Activated CD8-positive, alpha-beta memory T cell treated with anti-CD3 and anti-CD28 coated beads, Interleukin-2, amount 10 ng/mL, durations not matched to agents 7 days and 5 days (primary cell): ENCODE measurements at regions not wholly inside any gene's neighbourhood (a gene's known extent, or its start where the extent isn't known, plus 50 kb on each side); places are given as distances from the start of the nearest gene placed in this dataset.
"Not testable (repeated sequence)": the region's sequence is repeated elsewhere in the genome, so short reads cannot be mapped to it uniquely, and the experiment has no call there.

ENCODE experiments used
- ATAC-seq: fragments of 150-1000 bp; cut with Tn5 transposase; one replicate; pipeline ENCODE4 v1.10.0; 2021; ENCODE audit warnings: moderate library complexity
- CTCF ChIA-PET: fragments of 350-600 bp; sonication (Branson Sonifier 250); formaldehyde crosslinking; loops from one replicate; lab custom pipeline; 2021; ENCODE audit warnings: antibody characterized with exemption; lab: Charles Lee
- DNase-seq: peaks from one replicate; pipeline ENCODE4 v3.0.0-alpha.2; 2020
- H3K27ac Mint-ChIP-seq: one replicate; pipeline ENCODE4 v1.8.0; 2021; ENCODE audit warnings: mild to moderate bottlenecking, mixed read lengths
- H3K27me3 Mint-ChIP-seq: one replicate; pipeline ENCODE4 v1.8.0; 2021; ENCODE audit warnings: mixed read lengths
- H3K36me3 Mint-ChIP-seq: one replicate; pipeline ENCODE4 v1.8.0; 2021; ENCODE audit warnings: mild to moderate bottlenecking, mixed read lengths
- H3K4me1 Mint-ChIP-seq: one replicate; pipeline ENCODE4 v1.8.0; 2021; ENCODE audit warnings: mixed read lengths
- H3K4me3 Mint-ChIP-seq: one replicate; pipeline ENCODE4 v1.8.0; 2021; ENCODE audit warnings: mild to moderate bottlenecking, moderate library complexity, mixed read lengths
- H3K9me3 Mint-ChIP-seq: one replicate; pipeline ENCODE4 v1.8.0; 2022; ENCODE audit warnings: low read depth, mixed read lengths

DNA sequence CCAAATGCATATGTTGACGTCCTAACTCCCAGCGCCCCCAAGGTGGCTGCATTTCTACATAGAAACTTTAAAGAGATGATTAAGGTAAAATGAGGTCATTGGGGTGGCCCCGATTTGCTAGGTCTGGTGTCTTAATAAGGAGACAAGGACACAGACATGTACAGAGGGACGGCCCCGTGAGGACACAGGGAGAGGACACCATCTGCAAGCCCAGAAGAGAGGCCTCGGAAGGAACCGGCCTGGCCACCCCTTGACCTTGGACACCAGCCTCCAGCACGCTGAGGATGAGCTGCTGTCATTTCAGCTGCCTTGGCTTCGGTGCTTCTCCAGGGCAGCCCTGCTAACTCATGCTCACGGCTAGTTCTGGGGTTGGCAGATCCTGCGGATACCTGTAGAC is 73.2 kb downstream of the MRPL36 start:
- DNase-seq (peak; percentile 33), ATAC-seq (no peak)
- Mint-ChIP-seq H3K4me3 (no peak overlapping the region), H3K27ac (no peak overlapping the region), H3K27me3 (peaks cover 5% of the 10 kb centered on the region), H3K9me3 (no peaks in the 10 kb centered on the region), H3K4me1 (no peaks in the 10 kb centered on the region), H3K36me3 (no peaks in the 10 kb centered on the region)
- CTCF ChIA-PET: no interaction called here

DNA sequence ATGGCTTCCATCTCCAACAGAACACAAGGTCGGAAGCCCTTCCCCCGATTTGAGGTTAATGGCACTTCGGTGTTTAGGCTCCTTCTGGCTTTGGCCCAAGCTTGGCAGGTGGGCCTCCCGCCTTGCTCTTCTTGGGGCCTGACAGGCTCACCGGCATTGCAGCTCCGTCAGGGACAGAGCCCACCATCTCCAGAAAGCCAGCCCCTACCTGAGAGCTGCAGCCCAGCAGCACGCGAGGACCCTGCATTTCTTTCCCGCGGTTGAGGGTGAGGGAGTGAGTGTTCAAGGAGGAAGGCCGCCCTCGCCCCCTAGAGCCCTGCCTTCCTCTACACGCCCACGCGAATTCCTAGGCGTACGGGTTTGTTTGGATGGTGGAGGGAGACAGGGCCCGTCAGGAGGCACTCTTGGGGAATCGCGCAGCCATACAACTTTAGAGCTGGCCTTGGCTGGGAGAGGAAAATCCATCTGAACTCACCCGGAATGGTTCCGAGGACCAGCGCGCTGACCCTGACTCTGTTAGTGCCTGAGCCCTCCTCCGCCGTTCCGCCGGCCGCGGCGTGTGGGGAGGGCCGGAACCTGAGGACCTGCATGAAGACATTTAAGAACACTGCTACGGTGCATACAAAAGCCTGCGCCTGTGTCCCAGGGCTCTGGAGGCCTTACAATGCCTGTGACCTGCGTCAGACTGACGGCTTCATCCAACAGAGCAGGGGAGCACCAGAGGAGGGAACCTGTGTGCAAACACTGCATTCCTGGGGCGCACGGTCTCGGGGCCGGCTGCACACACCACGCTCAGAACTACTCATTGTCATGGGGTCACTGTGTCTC is 73.8 kb downstream of the MRPL36 start:
- peak; percentile 35 for DNase-seq

DNA sequence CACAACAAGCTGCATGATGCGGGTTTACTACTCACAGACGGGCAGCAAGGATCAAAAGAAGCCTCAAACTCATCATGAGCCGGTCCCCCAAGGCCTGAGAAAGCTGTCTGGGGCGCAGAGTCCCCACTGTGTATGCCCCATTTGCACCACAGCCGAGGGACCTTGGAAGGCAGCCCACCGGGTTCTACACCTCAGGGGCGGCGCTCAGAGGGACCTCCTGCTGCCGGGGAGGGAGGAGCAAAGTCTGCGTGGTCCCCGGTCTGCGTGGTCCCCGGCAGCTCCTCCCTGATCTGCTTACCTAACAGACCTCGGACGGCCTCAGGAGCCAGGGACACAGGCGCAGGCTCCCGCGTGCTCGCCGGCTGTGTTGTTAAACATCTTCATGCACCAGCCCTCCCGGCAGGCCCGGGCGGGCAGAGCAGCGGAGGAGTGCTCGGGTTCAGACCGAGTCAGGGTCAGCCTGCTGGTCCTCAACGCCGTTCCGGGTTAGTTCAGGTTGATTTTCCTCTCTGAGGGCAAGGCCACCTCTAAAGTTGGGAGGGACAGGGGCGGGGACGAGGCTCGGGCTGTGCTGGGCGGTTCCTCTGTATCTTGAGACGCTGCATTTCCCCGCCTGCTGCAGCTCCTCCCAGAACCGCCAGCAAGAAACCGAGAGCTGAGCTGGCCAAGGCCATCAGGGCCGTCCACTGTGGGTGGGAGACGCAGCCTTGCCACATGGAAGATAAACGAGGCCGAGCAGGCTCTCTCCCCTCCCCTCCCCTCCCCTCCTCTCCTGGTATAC is 74.6 kb downstream of the MRPL36 start:
- no peak overlapping the region for H3K27ac Mint-ChIP-seq
- peak overlapping the region; percentile 52 for H3K4me3 Mint-ChIP-seq
- H3K9me3 Mint-ChIP-seq: no peaks in the 10 kb centered on the region
- peak; percentile 80 for ATAC-seq
- H3K4me1 Mint-ChIP-seq: no peaks in the 10 kb centered on the region
- peaks cover 13% of the 10 kb centered on the region for H3K27me3 Mint-ChIP-seq
- DNase-seq: peak; percentile 38
- CTCF ChIA-PET: no interaction called here
- H3K36me3 Mint-ChIP-seq: no peaks in the 10 kb centered on the region

More for the DNA sequence above, 73.8 kb downstream of the MRPL36 start:
- H3K9me3 Mint-ChIP-seq: no peaks in the 10 kb centered on the region
- no peaks in the 10 kb centered on the region for H3K36me3 Mint-ChIP-seq
- CTCF ChIA-PET: no interaction called here
- no peak for ATAC-seq
- H3K27me3 Mint-ChIP-seq: peaks cover 6% of the 10 kb centered on the region
- no peak overlapping the region for H3K27ac Mint-ChIP-seq
- H3K4me1 Mint-ChIP-seq: no peaks in the 10 kb centered on the region
- H3K4me3 Mint-ChIP-seq: peak overlapping the region; percentile 52

DNA sequence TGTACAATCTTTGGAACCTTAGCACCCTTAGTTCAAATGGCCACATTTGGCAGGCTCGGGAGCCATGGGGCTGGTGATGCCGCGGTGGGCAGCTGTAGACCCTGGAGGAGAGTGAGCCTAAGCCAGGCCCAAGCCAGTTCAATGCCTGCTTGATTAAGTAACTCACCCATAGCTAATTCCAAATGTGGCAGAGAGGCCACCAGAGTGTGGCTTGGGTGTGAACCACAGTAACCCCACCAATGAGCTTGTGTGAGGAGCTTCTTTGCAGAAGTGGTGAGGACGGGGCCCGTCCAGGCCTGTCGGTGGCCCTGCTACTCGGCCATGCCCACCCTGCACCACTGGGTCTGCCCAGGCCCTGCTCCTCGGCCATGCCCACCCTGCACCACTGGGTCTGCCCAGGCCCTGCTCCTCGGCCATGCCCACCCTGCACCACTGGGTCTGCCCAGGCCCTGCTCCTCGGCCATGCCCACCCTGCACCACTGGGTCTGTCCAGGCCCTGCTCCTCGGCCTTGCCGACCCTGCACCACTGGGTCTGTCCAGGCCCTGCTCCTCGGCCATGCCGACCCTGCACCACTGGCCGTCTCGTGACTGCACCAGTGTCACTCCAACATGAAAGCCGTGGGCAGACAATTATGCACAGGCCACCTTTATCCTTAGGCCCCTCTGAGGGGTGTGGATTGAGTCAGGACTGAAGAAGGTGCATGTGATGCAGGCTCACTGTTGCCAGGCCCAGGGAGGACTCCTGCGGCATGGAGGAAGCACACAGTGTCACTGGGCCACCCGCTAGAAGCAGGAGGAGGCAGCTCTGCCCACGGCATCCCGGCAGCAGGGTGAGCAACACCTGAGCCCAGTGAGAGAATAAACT is 75.4 kb downstream of the MRPL36 start:
- Mint-ChIP-seq H3K4me1 (no peaks in the 10 kb centered on the region), H3K27ac (no peak overlapping the region), H3K36me3 (no peaks in the 10 kb centered on the region), H3K4me3 (no peak overlapping the region), H3K27me3 (peaks cover 13% of the 10 kb centered on the region), H3K9me3 (peaks cover 2% of the 10 kb centered on the region)
- DNase-seq: no peak
- CTCF ChIA-PET: no interaction called here
- no peak for ATAC-seq

DNA sequence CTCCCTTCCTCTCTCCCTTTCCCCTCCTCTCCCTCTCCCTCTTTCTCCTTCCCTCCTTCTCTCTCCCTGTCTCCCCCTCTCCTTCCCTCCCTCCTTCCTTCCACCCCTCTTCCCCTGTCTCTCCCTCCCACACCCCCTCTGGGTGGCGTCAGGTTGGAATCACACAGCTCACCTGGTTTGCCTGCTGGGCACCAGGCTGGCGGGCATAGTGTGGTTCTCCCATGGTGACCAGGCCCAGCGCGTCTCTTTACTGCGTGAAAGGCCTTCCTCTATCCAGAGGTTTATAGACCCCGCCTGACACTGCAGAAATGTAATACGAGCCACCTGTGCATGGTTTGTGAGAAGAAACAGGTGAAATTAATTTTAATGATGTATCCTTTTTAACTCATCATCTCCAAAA is 76.2 kb downstream of the MRPL36 start:
- Mint-ChIP-seq H3K9me3 (peaks cover 8% of the 10 kb centered on the region), H3K27me3 (peaks cover 13% of the 10 kb centered on the region), H3K27ac (no peak overlapping the region), H3K4me3 (no peak overlapping the region), H3K36me3 (no peaks in the 10 kb centered on the region), H3K4me1 (no peaks in the 10 kb centered on the region)
- DNase-seq: no peak
- CTCF ChIA-PET: no interaction called here
- ATAC-seq: no peak

DNA sequence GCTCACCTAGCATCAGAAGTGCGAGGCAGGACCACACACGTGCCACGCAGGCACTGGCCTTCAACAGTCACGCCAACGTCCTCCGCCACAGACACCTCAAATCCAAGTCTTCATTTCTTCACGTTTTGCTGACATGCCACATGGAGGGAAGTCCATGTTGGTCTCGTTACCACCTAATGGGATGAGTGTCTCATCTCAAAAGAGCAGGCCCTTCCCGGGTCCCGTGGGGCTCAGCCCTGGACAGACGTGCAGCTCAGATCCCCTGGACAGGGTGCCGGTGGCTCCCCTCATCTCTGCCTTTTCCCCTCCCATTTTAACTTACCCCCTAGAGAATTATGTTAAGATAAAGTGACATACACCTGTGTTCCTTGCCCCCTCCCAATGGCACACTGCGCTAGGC is 76.8 kb downstream of the MRPL36 start:
- no peak overlapping the region for H3K27ac Mint-ChIP-seq
- H3K9me3 Mint-ChIP-seq: peaks cover 13% of the 10 kb centered on the region
- CTCF ChIA-PET: no interaction called here
- DNase-seq: no peak
- H3K4me3 Mint-ChIP-seq: no peak overlapping the region
- H3K4me1 Mint-ChIP-seq: no peaks in the 10 kb centered on the region
- ATAC-seq: no peak
- H3K27me3 Mint-ChIP-seq: peaks cover 13% of the 10 kb centered on the region
- H3K36me3 Mint-ChIP-seq: no peaks in the 10 kb centered on the region

DNA sequence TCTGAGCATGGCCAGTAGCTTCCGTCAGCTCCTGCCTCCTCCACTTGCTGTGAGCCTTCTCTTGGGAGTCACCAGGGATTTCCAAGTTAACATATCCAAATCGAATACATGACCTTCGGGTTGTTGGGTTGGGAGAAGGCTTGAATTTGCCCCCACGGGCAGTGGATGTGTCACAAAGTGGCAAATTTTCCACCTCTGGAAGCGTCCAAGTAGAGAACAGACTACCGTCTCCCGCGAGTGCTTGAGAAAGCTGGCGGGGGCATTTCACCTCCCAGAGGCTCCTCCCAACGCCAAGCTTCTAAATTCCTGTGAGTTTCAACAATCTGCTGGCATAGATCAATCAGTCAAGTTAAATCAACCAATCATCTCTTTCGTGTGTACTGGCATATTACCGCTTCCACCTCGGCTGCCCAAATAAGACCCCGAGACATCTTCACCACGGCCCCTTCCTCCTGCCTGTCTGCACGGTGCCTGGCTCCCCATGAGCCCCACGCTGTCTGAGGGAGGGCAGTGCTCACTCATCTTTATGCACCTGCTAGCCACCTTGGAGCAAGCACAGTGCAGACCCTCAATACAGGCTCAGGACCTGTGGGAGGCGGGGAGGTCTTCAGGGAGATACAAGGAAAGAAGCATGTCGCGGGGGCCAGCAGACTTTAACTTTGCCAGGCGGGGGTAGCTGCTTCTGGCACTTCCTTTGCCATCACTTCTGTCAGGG is 79.1 kb downstream of the MRPL36 start:
- Mint-ChIP-seq H3K36me3 (no peaks in the 10 kb centered on the region), H3K27ac (no peak overlapping the region), H3K4me1 (no peaks in the 10 kb centered on the region), H3K27me3 (peaks cover 9% of the 10 kb centered on the region), H3K9me3 (peaks cover 13% of the 10 kb centered on the region), H3K4me3 (no peak overlapping the region)
- ATAC-seq: no peak
- CTCF ChIA-PET: no interaction called here
- no peak for DNase-seq

DNA sequence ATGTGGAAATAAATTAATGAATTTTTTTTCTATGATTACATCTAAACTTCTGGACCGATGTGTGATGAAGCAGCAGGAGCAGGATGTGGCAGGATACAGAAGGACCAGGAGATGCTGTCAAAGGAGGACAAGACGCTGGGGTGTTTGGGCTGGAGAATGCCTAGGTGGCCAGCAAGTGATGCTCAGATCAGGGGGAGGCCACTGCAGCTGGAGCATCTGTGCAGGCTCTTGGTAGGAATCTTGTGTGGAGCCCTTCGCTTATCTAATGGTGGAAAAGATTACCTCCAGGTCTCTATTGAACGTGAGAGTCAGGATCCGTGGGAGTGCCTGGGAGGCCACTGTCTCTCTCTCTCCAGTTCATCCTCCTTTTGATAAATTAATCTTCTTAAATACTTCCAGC is 79.8 kb downstream of the MRPL36 start:
- CTCF ChIA-PET: no interaction called here
- no peak for ATAC-seq
- H3K27me3 Mint-ChIP-seq: peaks cover 9% of the 10 kb centered on the region

DNA sequence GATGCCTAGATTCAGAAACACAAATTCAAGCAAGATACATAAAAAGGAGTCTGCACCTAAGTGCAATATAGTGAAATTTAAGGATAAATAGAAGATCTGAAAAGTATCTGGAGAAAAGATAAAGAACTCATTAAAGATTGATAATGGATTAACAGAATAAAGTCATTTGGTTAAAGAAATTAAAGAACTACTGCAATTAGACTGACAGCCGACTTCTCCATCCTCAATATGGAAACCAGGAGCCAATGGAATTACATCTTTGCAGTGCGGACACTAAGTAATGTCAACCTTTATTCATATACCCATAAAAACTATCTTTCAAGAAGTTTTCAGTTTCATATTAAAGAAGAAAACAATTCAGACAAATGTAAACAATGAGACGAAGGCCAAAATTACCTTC is 81.0 kb downstream of the MRPL36 start:
- H3K27me3 Mint-ChIP-seq: peaks cover 9% of the 10 kb centered on the region
- H3K4me3 Mint-ChIP-seq: no peak overlapping the region
- no peak overlapping the region for H3K27ac Mint-ChIP-seq
- H3K9me3 Mint-ChIP-seq: peaks cover 13% of the 10 kb centered on the region
- H3K36me3 Mint-ChIP-seq: no peaks in the 10 kb centered on the region
- ATAC-seq: no peak
- H3K4me1 Mint-ChIP-seq: no peaks in the 10 kb centered on the region
- DNase-seq: no peak
- CTCF ChIA-PET: no interaction called here

More for the DNA sequence above, 79.8 kb downstream of the MRPL36 start:
- Mint-ChIP-seq H3K4me3 (no peak overlapping the region), H3K27ac (no peak overlapping the region), H3K4me1 (no peaks in the 10 kb centered on the region), H3K9me3 (peaks cover 13% of the 10 kb centered on the region), H3K36me3 (no peaks in the 10 kb centered on the region)
- no peak for DNase-seq

DNA sequence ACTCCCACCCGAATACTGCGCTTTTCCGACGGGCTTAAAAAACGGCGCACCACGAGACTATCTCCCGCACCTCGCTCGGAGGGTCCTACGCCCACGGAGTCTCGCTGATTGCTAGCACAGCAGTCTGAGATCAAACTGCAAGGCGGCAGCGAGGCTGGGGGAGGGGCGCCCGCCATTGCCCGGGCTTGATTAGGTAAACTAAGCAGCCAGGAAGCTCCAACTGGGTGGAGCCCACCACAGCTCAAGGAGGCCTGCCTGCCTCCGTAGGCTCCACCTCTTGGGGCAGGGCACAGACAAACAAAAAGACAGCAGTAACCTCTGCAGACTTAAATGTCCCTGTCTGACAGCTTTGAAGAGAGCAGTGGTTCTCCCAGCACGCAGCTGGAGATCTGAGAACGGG is 89.5 kb downstream of the MRPL36 start:
- CTCF ChIA-PET, H3K4me3 Mint-ChIP-seq, H3K36me3 Mint-ChIP-seq, ATAC-seq, H3K9me3 Mint-ChIP-seq, DNase-seq, H3K27ac Mint-ChIP-seq, H3K4me1 Mint-ChIP-seq: not testable (repeated sequence)
- peaks cover 17% of the 10 kb centered on the region for H3K27me3 Mint-ChIP-seq

DNA sequence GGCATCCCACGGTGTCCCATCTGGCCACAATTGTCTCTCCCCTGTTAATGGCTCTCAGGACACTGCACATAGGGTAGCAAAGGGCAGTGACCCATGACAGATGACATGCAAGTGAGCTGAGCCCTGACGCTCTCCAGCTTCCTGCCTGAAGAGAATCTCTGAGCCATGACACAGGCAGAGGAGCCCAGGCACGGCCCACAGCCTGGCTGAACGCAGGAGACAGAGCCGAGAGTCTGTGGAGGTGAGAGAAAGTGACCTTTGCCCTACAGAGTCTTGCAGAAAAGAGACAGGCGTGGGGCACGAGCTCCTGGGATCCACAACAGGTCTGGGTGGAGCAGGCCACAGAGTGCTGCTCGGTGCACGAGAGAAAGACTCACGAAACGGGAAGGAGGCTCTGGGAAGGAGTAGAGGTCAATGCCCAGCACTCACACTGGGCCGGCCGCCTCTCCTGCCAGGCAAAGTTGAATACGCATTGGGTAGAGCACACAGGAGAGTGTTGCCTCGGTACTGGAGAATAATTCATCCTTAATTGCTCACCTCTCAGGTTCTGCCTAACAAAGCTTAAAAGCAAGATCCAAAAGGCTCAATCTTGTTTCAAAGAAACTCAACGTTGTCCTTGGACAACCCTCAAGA is 90.3 kb downstream of the MRPL36 start:
- CTCF ChIA-PET: no interaction called here
- Mint-ChIP-seq H3K4me1 (no peaks in the 10 kb centered on the region), H3K27ac (no peak overlapping the region), H3K27me3 (peaks cover 17% of the 10 kb centered on the region), H3K4me3 (no peak overlapping the region), H3K9me3 (no peaks in the 10 kb centered on the region), H3K36me3 (no peaks in the 10 kb centered on the region)
- DNase-seq: no peak
- no peak for ATAC-seq

DNA sequence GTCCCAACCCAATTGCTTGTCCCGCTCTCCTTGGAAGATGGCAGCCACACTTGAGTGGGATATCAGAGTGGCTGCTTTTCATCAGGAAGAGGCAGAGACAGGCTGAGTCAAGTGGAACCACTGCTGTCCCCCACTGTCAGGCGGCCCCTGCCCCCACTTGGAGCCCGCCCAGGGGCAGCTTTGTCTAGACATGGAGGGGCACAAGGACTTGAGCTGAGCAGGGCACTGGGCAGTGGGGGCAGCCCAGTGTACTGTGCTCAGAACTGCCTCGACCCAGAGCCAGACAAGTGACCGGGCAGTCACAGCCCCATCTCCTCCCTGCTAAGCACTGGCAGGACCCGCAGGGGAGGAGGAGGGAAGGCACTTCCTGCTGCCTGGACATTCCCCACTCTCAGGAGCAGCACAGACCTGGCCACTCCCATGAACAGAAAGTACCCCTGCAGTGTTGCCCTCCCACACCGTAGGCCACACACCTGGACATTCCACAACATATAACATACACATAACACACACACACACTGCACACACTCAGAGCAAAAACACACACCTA is 91.0 kb downstream of the MRPL36 start:
- ATAC-seq (no peak), DNase-seq (no peak)
- Mint-ChIP-seq H3K9me3 (no peaks in the 10 kb centered on the region), H3K4me1 (no peaks in the 10 kb centered on the region), H3K4me3 (no peak overlapping the region), H3K27ac (no peak overlapping the region), H3K27me3 (peaks cover 17% of the 10 kb centered on the region), H3K36me3 (no peaks in the 10 kb centered on the region)
- CTCF ChIA-PET: no interaction called here
